Neural progenitor cell (in vitro differentiated cells): ENCODE measurements at regions not wholly inside any gene's neighbourhood (a gene's known extent, or its start where the extent isn't known, plus 50 kb on each side); places are given as distances from the start of the nearest gene placed in this dataset.

Experiments
- DNase-seq: peaks from one replicate; pipeline ENCODE4 v3.0.0-alpha.2; 2016; ENCODE audit warnings: low spot score
- H2AFZ ChIP-seq: fragments of 200-600 bp; sonication (generic); replicated peaks from 2 replicates; pipeline ENCODE4 v1.6.1; 2016; ENCODE audit warnings: antibody characterized with exemption
- H3F3A ChIP-seq: fragments of 200-600 bp; sonication (generic); 2 replicates; pipeline ENCODE4 v1.6.1; 2016; ENCODE audit warnings: antibody characterized with exemption, low read depth
- H3K27ac ChIP-seq: fragments of 200-600 bp; sonication (generic); 2 replicates; pipeline ENCODE4 v1.5.1; 2016; ENCODE audit warnings: mild to moderate bottlenecking
- H3K27me3 ChIP-seq: fragments of 200-600 bp; sonication (generic); 2 replicates; pipeline ENCODE4 v1.6.1; 2016; ENCODE audit warnings: mild to moderate bottlenecking, moderate library complexity
- H3K36me3 ChIP-seq: fragments of 200-600 bp; sonication (generic); 2 replicates; pipeline ENCODE4 v1.5.1; 2016
- H3K4me1 ChIP-seq: fragments of 200-600 bp; sonication (generic); 2 replicates; pipeline ENCODE4 v1.6.1; 2016; ENCODE audit warnings: mixed run types
- H3K4me2 ChIP-seq: fragments of 200-600 bp; sonication (generic); 2 replicates; pipeline ENCODE4 v1.6.1; 2016
- H3K4me3 ChIP-seq: fragments of 200-600 bp; sonication (generic); 2 replicates; pipeline ENCODE4 v1.5.1; 2016
- H3K79me2 ChIP-seq: fragments of 200-600 bp; sonication (generic); 2 replicates; pipeline ENCODE4 v1.6.1; 2016; ENCODE audit warnings: low read depth
- H3K9ac ChIP-seq: fragments of 200-600 bp; sonication (generic); 2 replicates; pipeline ENCODE4 v1.6.1; 2016
- H3K9me3 ChIP-seq: fragments of 200-600 bp; sonication (generic); 2 replicates; pipeline ENCODE4 v1.5.1; 2016; ENCODE audit warnings: low read depth
- H4K20me1 ChIP-seq: fragments of 200-600 bp; sonication (generic); 2 replicates; pipeline ENCODE4 v1.6.1; 2016; ENCODE audit warnings: low read depth
- H3K27ac Mint-ChIP-seq: 3 replicates; pipeline ENCODE4 v1.8.0; 2021; ENCODE audit warnings: mixed read lengths
- H3K27me3 Mint-ChIP-seq: 2 replicates; pipeline ENCODE4 v1.8.0; 2022; ENCODE audit warnings: low read depth, mild to moderate bottlenecking, inconsistent platforms, moderate library complexity, mixed read lengths; ENCODE audit not compliant: insufficient read depth
- H3K36me3 Mint-ChIP-seq: 3 replicates; pipeline ENCODE4 v1.8.0; 2021; ENCODE audit warnings: mixed read lengths
- H3K4me1 Mint-ChIP-seq: 3 replicates; pipeline ENCODE4 v1.8.0; 2021; ENCODE audit warnings: mixed read lengths
- H3K4me3 Mint-ChIP-seq: 3 replicates; pipeline ENCODE4 v1.8.0; 2021; ENCODE audit warnings: mild to moderate bottlenecking, moderate library complexity, mixed read lengths
- H3K9me3 Mint-ChIP-seq: 3 replicates; pipeline ENCODE4 v1.8.0; 2020; ENCODE audit warnings: mixed read lengths
- EZH2 ChIP-seq: fragments of 200-600 bp; sonication (generic); IDR thresholded peaks from 2 replicates; pipeline ENCODE4 v1.6.1; 2017; ENCODE audit warnings: antibody characterized with exemption, mild to moderate bottlenecking, moderate library complexity
- EZH2phosphoT487 ChIP-seq: fragments of 200-600 bp; sonication (generic); IDR thresholded peaks from 2 replicates; pipeline ENCODE4 v1.6.1; 2017; ENCODE audit warnings: antibody characterized with exemption
- TF ChIP-seq, protein P1 (sequence below): fragments of 200-600 bp; sonication (generic); IDR thresholded peaks from 2 replicates; pipeline ENCODE4 v1.5.1; 2017; ENCODE audit warnings: antibody characterized with exemption, mild to moderate bottlenecking

DNA sequence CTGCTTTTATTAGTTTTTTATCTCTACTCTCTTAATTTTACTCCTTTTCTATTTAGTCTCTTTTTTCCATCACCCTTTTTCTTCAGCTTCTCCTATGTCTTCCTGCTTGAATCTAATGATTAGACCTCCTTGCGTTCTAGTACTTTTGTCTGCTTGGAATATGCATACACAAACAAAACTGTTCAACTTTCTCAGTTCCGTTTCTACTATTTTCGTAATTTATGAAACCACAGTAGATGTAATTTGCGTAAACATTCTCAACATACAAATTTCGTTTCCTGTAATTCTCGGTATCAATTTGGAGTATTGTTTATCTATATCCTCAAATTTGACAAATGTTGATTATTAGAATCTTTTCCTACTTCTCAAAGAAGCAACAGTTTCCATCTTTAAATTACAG, 772.5 kb downstream of the USP25 start:
- no peak overlapping the region for H3K4me3 ChIP-seq
- no peak for TF ChIP-seq EZH2phosphoT487
- TF ChIP-seq, protein P1, sequence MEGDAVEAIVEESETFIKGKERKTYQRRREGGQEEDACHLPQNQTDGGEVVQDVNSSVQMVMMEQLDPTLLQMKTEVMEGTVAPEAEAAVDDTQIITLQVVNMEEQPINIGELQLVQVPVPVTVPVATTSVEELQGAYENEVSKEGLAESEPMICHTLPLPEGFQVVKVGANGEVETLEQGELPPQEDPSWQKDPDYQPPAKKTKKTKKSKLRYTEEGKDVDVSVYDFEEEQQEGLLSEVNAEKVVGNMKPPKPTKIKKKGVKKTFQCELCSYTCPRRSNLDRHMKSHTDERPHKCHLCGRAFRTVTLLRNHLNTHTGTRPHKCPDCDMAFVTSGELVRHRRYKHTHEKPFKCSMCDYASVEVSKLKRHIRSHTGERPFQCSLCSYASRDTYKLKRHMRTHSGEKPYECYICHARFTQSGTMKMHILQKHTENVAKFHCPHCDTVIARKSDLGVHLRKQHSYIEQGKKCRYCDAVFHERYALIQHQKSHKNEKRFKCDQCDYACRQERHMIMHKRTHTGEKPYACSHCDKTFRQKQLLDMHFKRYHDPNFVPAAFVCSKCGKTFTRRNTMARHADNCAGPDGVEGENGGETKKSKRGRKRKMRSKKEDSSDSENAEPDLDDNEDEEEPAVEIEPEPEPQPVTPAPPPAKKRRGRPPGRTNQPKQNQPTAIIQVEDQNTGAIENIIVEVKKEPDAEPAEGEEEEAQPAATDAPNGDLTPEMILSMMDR = no peak
- TF ChIP-seq EZH2 = no peak
- no peaks in the 10 kb centered on the region for H3K27me3 ChIP-seq
- Mint-ChIP-seq H3K36me3 (peaks cover 11% of the 10 kb centered on the region), H3K27me3 (no peaks in the 10 kb centered on the region), H3K9me3 (peaks cover 9% of the 10 kb centered on the region), H3K4me3 (no peak overlapping the region), H3K4me1 (no peaks in the 10 kb centered on the region), H3K27ac (no peak overlapping the region)
- no peaks in the 10 kb centered on the region for H4K20me1 ChIP-seq
- no peak overlapping the region for H3K9ac ChIP-seq
- peak overlapping the region; percentile 36 for H2AFZ ChIP-seq
- H3K79me2 ChIP-seq = no peaks in the 10 kb centered on the region
- no peak overlapping the region for H3K27ac ChIP-seq
- no peaks in the 10 kb centered on the region for H3K36me3 ChIP-seq
- H3K4me1 ChIP-seq = no peaks in the 10 kb centered on the region
- no peak overlapping the region for H3K4me2 ChIP-seq
- DNase-seq = no peak
- no peaks in the 10 kb centered on the region for H3K9me3 ChIP-seq
- H3F3A ChIP-seq = no peaks in the 10 kb centered on the region

DNA sequence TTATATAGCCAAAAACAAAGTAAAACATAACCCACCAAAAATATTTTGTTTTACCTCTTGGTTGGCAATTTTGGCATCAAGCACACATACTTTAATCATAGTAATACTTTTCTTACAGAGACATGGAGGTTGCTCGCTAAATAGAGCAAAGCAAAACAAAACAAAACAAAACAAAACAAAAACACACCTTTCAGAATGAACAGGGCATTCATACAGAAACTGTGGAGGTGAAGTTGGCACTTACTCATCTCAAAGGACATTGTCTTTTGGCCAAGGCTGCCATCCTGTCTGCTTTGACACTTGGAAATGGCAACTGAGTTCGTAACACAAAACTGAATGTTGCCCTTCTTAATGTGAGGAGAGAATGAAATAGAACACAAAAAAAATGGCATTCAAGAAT, 773.1 kb downstream of the USP25 start:
- Mint-ChIP-seq H3K4me1 (no peaks in the 10 kb centered on the region), H3K4me3 (no peak overlapping the region), H3K36me3 (peaks cover 12% of the 10 kb centered on the region), H3K27me3 (no peaks in the 10 kb centered on the region), H3K9me3 (peaks cover 6% of the 10 kb centered on the region), H3K27ac (no peak overlapping the region)
- H3K9me3 ChIP-seq = no peaks in the 10 kb centered on the region
- no peak overlapping the region for H2AFZ ChIP-seq
- no peak for TF ChIP-seq EZH2
- no peak for DNase-seq
- H4K20me1 ChIP-seq = no peaks in the 10 kb centered on the region
- H3K4me3 ChIP-seq = no peak overlapping the region
- H3K4me2 ChIP-seq = no peak overlapping the region
- H3K79me2 ChIP-seq = no peaks in the 10 kb centered on the region
- no peaks in the 10 kb centered on the region for H3F3A ChIP-seq
- no peak overlapping the region for H3K27ac ChIP-seq
- H3K27me3 ChIP-seq = no peaks in the 10 kb centered on the region
- no peak overlapping the region for H3K9ac ChIP-seq
- H3K36me3 ChIP-seq = no peaks in the 10 kb centered on the region
- H3K4me1 ChIP-seq = no peaks in the 10 kb centered on the region

DNA sequence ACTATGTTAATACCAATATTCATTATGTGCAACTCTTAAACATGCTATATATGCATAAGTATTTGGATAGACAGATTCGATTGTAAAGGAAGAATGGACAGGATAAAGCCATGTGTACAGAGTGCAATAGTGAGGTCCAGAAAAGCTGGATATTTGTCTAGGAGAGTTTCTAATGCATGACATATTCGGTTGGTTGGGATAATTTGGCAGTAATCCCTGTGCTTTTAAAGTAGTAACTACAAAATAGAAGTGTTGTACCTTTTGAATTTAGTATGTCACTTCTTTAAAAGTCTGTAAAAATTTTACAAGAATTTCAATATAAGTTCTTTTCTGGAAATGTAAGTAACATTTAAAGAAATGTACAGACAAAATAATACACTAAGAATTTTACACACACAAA, 774.5 kb downstream of the USP25 start:
- no peaks in the 10 kb centered on the region for H3K36me3 ChIP-seq
- H3K4me1 ChIP-seq = no peaks in the 10 kb centered on the region
- Mint-ChIP-seq H3K27me3 (no peaks in the 10 kb centered on the region), H3K36me3 (peaks cover 7% of the 10 kb centered on the region), H3K27ac (no peak overlapping the region), H3K9me3 (peaks cover 1% of the 10 kb centered on the region), H3K4me3 (no peak overlapping the region), H3K4me1 (no peaks in the 10 kb centered on the region)
- TF ChIP-seq, protein P1 = no peak
- TF ChIP-seq EZH2 = no peak
- no peak for TF ChIP-seq EZH2phosphoT487
- no peaks in the 10 kb centered on the region for H4K20me1 ChIP-seq
- no peaks in the 10 kb centered on the region for H3F3A ChIP-seq
- no peak overlapping the region for H3K9ac ChIP-seq
- H3K79me2 ChIP-seq = no peaks in the 10 kb centered on the region
- no peaks in the 10 kb centered on the region for H3K9me3 ChIP-seq
- no peak overlapping the region for H3K27ac ChIP-seq
- no peaks in the 10 kb centered on the region for H3K27me3 ChIP-seq
- no peak overlapping the region for H3K4me2 ChIP-seq
- H2AFZ ChIP-seq = no peak overlapping the region
- no peak overlapping the region for H3K4me3 ChIP-seq
- no peak for DNase-seq

DNA sequence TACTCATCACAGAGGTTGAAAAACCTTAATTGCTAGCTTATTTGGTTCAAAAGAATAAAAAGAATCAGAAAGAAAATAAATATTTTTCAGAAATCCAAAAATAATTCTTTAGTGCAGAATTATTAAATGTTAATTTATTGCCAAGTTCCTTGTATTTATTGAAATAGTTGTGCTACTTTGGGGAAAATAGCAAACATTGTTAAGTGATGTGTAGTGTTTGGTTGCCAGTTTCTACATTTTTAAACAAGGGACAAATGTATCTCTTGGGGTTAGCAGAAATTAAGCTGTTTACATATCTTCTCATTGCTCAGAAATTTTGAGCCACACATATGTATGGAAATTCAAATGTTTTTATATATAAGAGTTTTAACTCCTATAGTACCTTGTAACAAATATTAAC, 775.0 kb downstream of the USP25 start:
- TF ChIP-seq EZH2 (no peak), EZH2phosphoT487 (no peak)
- TF ChIP-seq, protein P1 = no peak
- no peak overlapping the region for H3K4me3 ChIP-seq
- no peak overlapping the region for H3K9ac ChIP-seq
- H3K27me3 ChIP-seq = no peaks in the 10 kb centered on the region
- H3F3A ChIP-seq = no peaks in the 10 kb centered on the region
- no peak overlapping the region for H3K27ac ChIP-seq
- H3K27ac Mint-ChIP-seq = no peak overlapping the region
- no peaks in the 10 kb centered on the region for H4K20me1 ChIP-seq
- H3K9me3 Mint-ChIP-seq = no peaks in the 10 kb centered on the region
- no peak overlapping the region for H3K4me3 Mint-ChIP-seq
- no peak overlapping the region for H3K4me2 ChIP-seq
- H3K27me3 Mint-ChIP-seq = no peaks in the 10 kb centered on the region
- no peaks in the 10 kb centered on the region for H3K36me3 ChIP-seq
- H3K4me1 ChIP-seq = no peaks in the 10 kb centered on the region
- H3K79me2 ChIP-seq = no peaks in the 10 kb centered on the region
- DNase-seq = no peak
- H3K4me1 Mint-ChIP-seq = no peaks in the 10 kb centered on the region
- H3K36me3 Mint-ChIP-seq = peaks cover 5% of the 10 kb centered on the region
- H3K9me3 ChIP-seq = no peaks in the 10 kb centered on the region
- no peak overlapping the region for H2AFZ ChIP-seq
